Calu3 (cell line): ENCODE measurements at regions not wholly inside any gene's neighbourhood (a gene's known extent, or its start where the extent isn't known, plus 50 kb on each side); places are given as distances from the start of the nearest gene placed in this dataset.
"Not testable (repeated sequence)": the region's sequence is repeated elsewhere in the genome, so short reads cannot be mapped to it uniquely, and the experiment has no call there.

Experiments used
- BruUV-seq: library from RNA; stranded (reverse); fragments of 400-500 nt; replicated peaks from 2 replicates; lab custom pipeline; 2021; lab: Mats Ljungman, UMichigan
- CTCF ChIA-PET: fragments of 300-600 bp; sonication (Branson Sonifier 250); formaldehyde crosslinking; loops from one replicate; lab custom pipeline; 2022; ENCODE audit warnings: antibody characterized with exemption; lab: Charles Lee
- DNase-seq: peaks from one replicate; pipeline ENCODE4 v3.0.0; 2022
- H3K27ac Mint-ChIP-seq: one replicate; pipeline ENCODE4 v1.8.0; 2022; ENCODE audit warnings: mixed read lengths; ENCODE audit not compliant: unreplicated experiment
- H3K27me3 Mint-ChIP-seq: one replicate; pipeline ENCODE4 v1.8.0; 2022; ENCODE audit warnings: mixed read lengths; ENCODE audit not compliant: unreplicated experiment
- H3K36me3 Mint-ChIP-seq: one replicate; pipeline ENCODE4 v1.8.0; 2022; ENCODE audit warnings: mild to moderate bottlenecking, moderate library complexity, mixed read lengths; ENCODE audit not compliant: insufficient read depth, unreplicated experiment
- H3K4me1 Mint-ChIP-seq: one replicate; pipeline ENCODE4 v1.8.0; 2022; ENCODE audit warnings: mild to moderate bottlenecking, low read depth, mixed read lengths; ENCODE audit not compliant: unreplicated experiment
- H3K4me3 Mint-ChIP-seq: one replicate; pipeline ENCODE4 v1.8.0; 2022; ENCODE audit warnings: mild to moderate bottlenecking, low read depth, moderate library complexity, mixed read lengths; ENCODE audit not compliant: unreplicated experiment
- H3K9me3 Mint-ChIP-seq: one replicate; pipeline ENCODE4 v1.8.0; 2022; ENCODE audit warnings: low read depth, mixed read lengths; ENCODE audit not compliant: unreplicated experiment
- intact Hi-C: fragments of 100-400 bp; cut with micrococcal nuclease; formaldehyde crosslinking; loops from one replicate; pipeline ENCODE4 v1.10.0; 2022; ENCODE audit not compliant: unreplicated experiment
- TF ChIP-seq, protein P1 (sequence below): fragments of 200-600 bp; IDR thresholded peaks from one replicate; pipeline ENCODE4 v1.8.0; 2022; ENCODE audit warnings: antibody characterized with exemption; ENCODE audit not compliant: unreplicated experiment

DNA sequence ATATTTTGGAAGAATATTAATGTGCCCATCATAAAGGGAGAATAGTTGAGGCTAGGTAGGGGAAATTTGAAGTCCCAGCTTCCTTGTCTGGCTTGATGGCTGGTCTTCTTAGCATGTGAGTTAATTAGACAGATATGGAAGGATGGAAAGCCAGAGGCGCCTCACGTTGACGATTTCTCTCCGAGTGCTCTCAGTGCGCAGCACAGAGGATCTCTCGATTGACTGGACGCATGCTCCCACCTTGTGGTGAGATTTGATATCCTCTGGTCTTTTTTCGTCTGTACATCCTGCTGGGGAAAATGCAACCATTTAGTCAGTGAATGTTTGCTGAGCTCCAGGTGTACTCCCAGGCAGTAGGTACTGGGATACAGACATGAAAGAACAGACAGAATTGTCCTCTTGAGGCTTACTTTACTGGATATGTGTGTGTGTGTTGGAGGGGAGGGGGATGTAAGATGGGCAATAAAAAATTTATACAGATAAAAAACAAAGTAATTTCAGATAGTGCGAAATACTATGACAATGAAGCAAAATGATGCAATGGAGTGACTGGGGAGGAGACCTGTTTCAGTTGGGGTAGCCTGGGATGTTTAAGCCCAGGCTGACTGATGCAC lies 66.9 kb upstream of the ZNG1B start:
- H3K27me3 Mint-ChIP-seq: no peaks in the 10 kb centered on the region
- H3K4me3 Mint-ChIP-seq: no peak overlapping the region
- intact Hi-C loops: loop anchor here (1.0 to 2.0 kb wide), 4 partner anchors 88 to 166 kb away; no protein-coding TSS in a partner anchor
- peak; percentile 83 for DNase-seq
- peak overlapping the region; percentile 50 for H3K27ac Mint-ChIP-seq
- peaks cover 25% of the 10 kb centered on the region for H3K4me1 Mint-ChIP-seq
- no TSS peak for BruUV-seq
- H3K9me3 Mint-ChIP-seq: no peaks in the 10 kb centered on the region
- TF ChIP-seq, protein P1, sequence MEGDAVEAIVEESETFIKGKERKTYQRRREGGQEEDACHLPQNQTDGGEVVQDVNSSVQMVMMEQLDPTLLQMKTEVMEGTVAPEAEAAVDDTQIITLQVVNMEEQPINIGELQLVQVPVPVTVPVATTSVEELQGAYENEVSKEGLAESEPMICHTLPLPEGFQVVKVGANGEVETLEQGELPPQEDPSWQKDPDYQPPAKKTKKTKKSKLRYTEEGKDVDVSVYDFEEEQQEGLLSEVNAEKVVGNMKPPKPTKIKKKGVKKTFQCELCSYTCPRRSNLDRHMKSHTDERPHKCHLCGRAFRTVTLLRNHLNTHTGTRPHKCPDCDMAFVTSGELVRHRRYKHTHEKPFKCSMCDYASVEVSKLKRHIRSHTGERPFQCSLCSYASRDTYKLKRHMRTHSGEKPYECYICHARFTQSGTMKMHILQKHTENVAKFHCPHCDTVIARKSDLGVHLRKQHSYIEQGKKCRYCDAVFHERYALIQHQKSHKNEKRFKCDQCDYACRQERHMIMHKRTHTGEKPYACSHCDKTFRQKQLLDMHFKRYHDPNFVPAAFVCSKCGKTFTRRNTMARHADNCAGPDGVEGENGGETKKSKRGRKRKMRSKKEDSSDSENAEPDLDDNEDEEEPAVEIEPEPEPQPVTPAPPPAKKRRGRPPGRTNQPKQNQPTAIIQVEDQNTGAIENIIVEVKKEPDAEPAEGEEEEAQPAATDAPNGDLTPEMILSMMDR: peak; percentile 58
- CTCF ChIA-PET: interaction anchor here (0.6 to 2.7 kb wide), 20 partner anchors 9 to 290 kb away, joined by 3 to 37 read pairs (median 4); no protein-coding TSS in a partner anchor
- no peaks in the 10 kb centered on the region for H3K36me3 Mint-ChIP-seq

DNA sequence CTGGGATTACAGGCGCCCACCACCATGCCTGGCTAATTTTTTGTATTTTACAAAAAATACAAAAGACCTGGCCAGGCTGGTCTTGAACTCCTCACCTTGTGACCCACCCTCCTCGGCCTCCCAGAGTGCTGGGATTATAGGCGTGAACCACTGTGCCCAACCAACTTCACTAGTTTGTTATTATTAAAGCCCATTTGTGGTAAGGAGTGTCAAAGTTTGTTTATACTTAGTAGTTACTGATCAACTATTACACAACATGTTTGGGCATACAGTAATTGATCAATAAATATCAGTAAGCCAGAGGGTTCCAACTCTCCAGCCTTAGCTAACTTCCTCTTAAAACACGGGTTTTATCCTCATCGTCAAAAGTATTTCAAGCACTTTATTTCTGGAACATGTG lies 67.5 kb upstream of the ZNG1B start:
- CTCF ChIA-PET: interaction anchor here (0.6 to 2.7 kb wide), 20 partner anchors 8 to 290 kb away, joined by 3 to 37 read pairs (median 4); no protein-coding TSS in a partner anchor
- Mint-ChIP-seq H3K27ac (peak overlapping the region; percentile 50), H3K4me1 (peaks cover 25% of the 10 kb centered on the region), H3K4me3 (no peak overlapping the region), H3K9me3 (no peaks in the 10 kb centered on the region), H3K36me3 (no peaks in the 10 kb centered on the region), H3K27me3 (no peaks in the 10 kb centered on the region)
- no TSS peak for BruUV-seq
- peak; percentile 24 for DNase-seq
- intact Hi-C loops: loop anchor here (1.0 to 2.0 kb wide), 4 partner anchors 87 to 166 kb away; no protein-coding TSS in a partner anchor
- TF ChIP-seq, protein P1: no peak

DNA sequence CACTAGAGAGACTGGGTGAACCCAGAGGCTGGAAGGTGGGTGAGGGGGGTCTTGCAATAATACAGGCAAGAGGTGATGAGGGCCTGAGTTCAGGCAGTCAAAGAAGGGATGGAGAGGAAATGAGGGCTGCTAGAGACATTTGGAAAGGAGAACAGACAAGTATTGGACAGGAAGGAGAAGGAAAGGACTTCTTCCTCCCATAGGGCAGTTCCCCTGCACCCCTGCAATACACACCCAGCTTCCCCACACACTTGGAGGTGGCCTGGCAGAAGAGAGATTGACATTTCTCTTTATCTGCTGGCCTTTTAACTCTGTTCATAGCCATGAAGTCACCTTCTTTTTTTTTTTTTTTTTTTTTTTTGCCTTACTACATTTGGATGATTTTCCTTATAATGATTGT lies 68.9 kb upstream of the ZNG1B start:
- H3K27me3 Mint-ChIP-seq, H3K9me3 Mint-ChIP-seq, BruUV-seq: not testable (repeated sequence)

DNA sequence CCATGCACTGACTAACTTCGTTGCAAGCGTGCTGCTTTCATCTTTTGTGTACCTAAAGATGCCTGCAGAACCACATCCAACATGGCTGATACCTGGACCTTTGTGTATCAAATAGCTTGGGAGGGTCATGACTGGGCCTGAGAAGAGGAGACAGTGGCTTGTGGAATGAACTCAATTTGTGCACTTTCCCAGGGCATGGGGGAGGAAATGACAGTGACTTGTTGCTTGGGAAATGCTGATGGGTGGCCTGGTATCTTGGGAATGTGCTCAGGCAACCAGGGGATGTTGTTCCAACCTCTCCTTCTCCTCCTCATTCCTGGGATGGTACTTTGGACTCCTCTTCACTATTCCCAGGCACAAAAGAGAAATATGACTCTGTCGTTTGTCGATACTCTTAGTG lies 70.7 kb upstream of the ZNG1B start:
- BruUV-seq, DNase-seq, intact Hi-C loops, CTCF ChIA-PET, H3K27ac Mint-ChIP-seq, H3K36me3 Mint-ChIP-seq, H3K4me3 Mint-ChIP-seq, H3K27me3 Mint-ChIP-seq, H3K9me3 Mint-ChIP-seq: not testable (repeated sequence)
- H3K4me1 Mint-ChIP-seq: peaks cover 25% of the 10 kb centered on the region

More for the DNA sequence above, 68.9 kb upstream of the ZNG1B start:
- H3K27ac Mint-ChIP-seq, intact Hi-C loops, H3K4me3 Mint-ChIP-seq, CTCF ChIA-PET, H3K36me3 Mint-ChIP-seq, DNase-seq: not testable (repeated sequence)
- H3K4me1 Mint-ChIP-seq: peaks cover 25% of the 10 kb centered on the region

DNA sequence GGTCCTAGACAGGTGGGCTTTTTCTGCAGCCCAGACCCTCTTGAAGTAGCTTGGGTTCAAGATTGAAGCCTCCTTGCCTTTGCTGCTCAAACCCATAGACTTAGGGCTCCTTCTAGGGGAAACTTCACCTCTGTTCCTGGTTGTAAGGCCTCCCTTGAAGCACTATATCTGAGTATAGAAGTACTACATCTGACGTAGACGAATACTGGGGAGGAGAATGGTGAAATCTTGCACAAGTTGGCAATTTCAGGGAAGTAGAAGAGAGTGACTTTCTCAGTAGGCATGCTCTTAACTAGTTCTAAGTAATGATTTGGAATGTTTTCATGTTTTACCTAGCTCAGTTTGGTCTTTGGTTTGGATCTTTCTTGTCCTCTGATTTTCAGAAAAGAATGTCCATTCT lies 71.7 kb upstream of the ZNG1B start:
- CTCF ChIA-PET: interaction anchor here (1.0 kb wide), 1 partner anchor 93 kb away, joined by 3 read pairs; no protein-coding TSS in a partner anchor
- BruUV-seq, H3K9me3 Mint-ChIP-seq, DNase-seq, H3K27me3 Mint-ChIP-seq, H3K4me3 Mint-ChIP-seq, intact Hi-C loops, H3K36me3 Mint-ChIP-seq, H3K27ac Mint-ChIP-seq: not testable (repeated sequence)
- peaks cover 22% of the 10 kb centered on the region for H3K4me1 Mint-ChIP-seq

DNA sequence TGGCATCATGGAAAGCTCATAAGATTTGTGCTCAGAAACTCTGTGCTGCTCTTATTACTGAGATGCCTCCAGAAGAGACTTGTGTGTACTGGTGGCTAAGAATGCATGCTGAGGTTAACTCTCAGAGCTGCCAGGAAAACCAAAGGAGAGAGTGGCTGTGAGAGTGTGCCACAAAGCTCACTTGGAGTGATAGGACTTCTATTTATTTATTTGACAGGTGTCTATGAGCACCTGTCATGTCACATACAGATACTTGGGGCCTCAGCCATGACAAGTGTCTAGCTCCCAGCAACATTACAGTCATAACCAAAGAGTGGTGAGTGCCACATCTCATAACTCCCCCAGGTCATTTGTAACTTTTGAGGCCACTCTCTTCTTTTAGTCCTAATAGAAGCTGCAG lies 72.2 kb upstream of the ZNG1B start:
- intact Hi-C loops, H3K27me3 Mint-ChIP-seq, H3K27ac Mint-ChIP-seq, H3K36me3 Mint-ChIP-seq, H3K4me3 Mint-ChIP-seq, DNase-seq, BruUV-seq, H3K9me3 Mint-ChIP-seq: not testable (repeated sequence)
- CTCF ChIA-PET: interaction anchor here (1.0 kb wide), 1 partner anchor 92 kb away, joined by 3 read pairs; no protein-coding TSS in a partner anchor
- peaks cover 17% of the 10 kb centered on the region for H3K4me1 Mint-ChIP-seq
